Ascending aorta (tissue), 2 donors: ENCODE measurements at regions not wholly inside any gene's neighbourhood (a gene's known extent, or its start where the extent isn't known, plus 50 kb on each side); places are given as distances from the start of the nearest gene placed in this dataset.
A peak's percentile ranks its signal among the peaks of the same experiment; 100 is the strongest.

ENCODE experiments used
- DNase-seq, 2 donors: peaks; one replicate each; pipeline ENCODE4 v3.0.0-alpha.2; 2019; ENCODE audit warnings: low spot score in 2 of 2
- H3K27ac ChIP-seq, 2 donors: fragments of 200-600 bp; sonication (generic); one replicate each; pipeline ENCODE4 v1.5.1; 2016 to 2017; ENCODE audit warnings: mild to moderate bottlenecking in 1 of 2
- H3K27me3 ChIP-seq: fragments of 200-600 bp; sonication (generic); one replicate; pipeline ENCODE4 v1.5.1; 2017
- H3K36me3 ChIP-seq, 2 donors: fragments of 200-600 bp; sonication (generic); one replicate each; pipeline ENCODE4 v1.5.1; 2016
- H3K4me1 ChIP-seq, 2 donors: fragments of 200-600 bp; sonication (generic); one replicate each; pipeline ENCODE4 v1.5.1; 2016 to 2017; ENCODE audit warnings: mild to moderate bottlenecking in 1 of 2
- H3K4me3 ChIP-seq, 2 donors: fragments of 200-600 bp; sonication (generic); one replicate each; pipeline ENCODE4 v1.5.1; 2016 to 2017; ENCODE audit warnings: mild to moderate bottlenecking in 1 of 2
- H3K9me3 ChIP-seq, 2 donors: fragments of 200-600 bp; sonication (generic); one replicate each; pipeline ENCODE4 v1.5.1; 2016
- CTCF ChIP-seq, 3 experiments: fragments of 200-600 bp in 2 of 3; fragments of 450-650 bp in 1 of 3; sonication (generic) in 2 of 3; IDR thresholded peaks; one replicate each; pipeline ENCODE4 v1.5.1; 2016 to 2019; ENCODE audit warnings: antibody characterized with exemption in 3 of 3, mild to moderate bottlenecking in 1 of 3, moderate library complexity in 1 of 3
- intact Hi-C: fragments of 100-400 bp; cut with DNase I; formaldehyde crosslinking; loops from one replicate; pipeline ENCODE4 v1.15.1; 2023

- Histone ChIP-seq H3K27ac (peak overlapping the region; percentile 20 to 52), H3K36me3 (peaks cover 8 to 10% of the 10 kb centered on the region in 2 donors), H3K4me3 (no peak overlapping the region), H3K27me3 (no peaks in the 10 kb centered on the region), H3K9me3 (no peaks in the 10 kb centered on the region), H3K4me1 (peaks cover 0 to 26% of the 10 kb centered on the region in 2 donors)
- intact Hi-C loops: loop anchor here (2.0 kb wide), 1 partner anchor 28 kb away; no protein-coding TSS in a partner anchor
- DNase-seq: no peak
- no peak for TF ChIP-seq CTCF (IDR thresholded peaks at IDR 0.05)
These were observed 347.2 kb upstream of the UMPS start for GRCh38 chr3:124383051-124383450.

GRCh38 chr3:124383846-124384466 is 346.3 kb upstream of the UMPS start:
- Histone ChIP-seq H3K36me3 (peaks cover 13 to 16% of the 10 kb centered on the region in 2 donors), H3K9me3 (no peaks in the 10 kb centered on the region), H3K27me3 (no peaks in the 10 kb centered on the region), H3K4me1 (peaks cover 0 to 26% of the 10 kb centered on the region in 2 donors), H3K27ac (peak overlapping the region in 1 of 2 donors; percentile 52), H3K4me3 (peak overlapping the region; percentile 15 to 36)
- intact Hi-C loops: loop anchor here (2.0 kb wide), 1 partner anchor 27 kb away; no protein-coding TSS in a partner anchor
- no peak for TF ChIP-seq CTCF (IDR thresholded peaks at IDR 0.05)
- no peak for DNase-seq

GRCh38 chr3:124384527-124384926 is 345.7 kb upstream of the UMPS start:
- H3K4me3 ChIP-seq: peak overlapping the region; percentile 15 to 36

GRCh38 chr3:124385996-124386395 is 344.3 kb upstream of the UMPS start:
- intact Hi-C loops: no loop called here
- no peak for TF ChIP-seq CTCF (IDR thresholded peaks at IDR 0.05)
- no peak for DNase-seq
- H3K36me3 ChIP-seq: peaks cover 13 to 16% of the 10 kb centered on the region in 2 donors
- H3K4me1 ChIP-seq: peaks cover 0 to 32% of the 10 kb centered on the region in 2 donors
- H3K4me3 ChIP-seq: no peak overlapping the region
- no peaks in the 10 kb centered on the region for H3K9me3 ChIP-seq
- H3K27me3 ChIP-seq: no peaks in the 10 kb centered on the region
- no peak overlapping the region for H3K27ac ChIP-seq

More at GRCh38 chr3:124384527-124384926, 345.7 kb upstream of the UMPS start:
- Histone ChIP-seq H3K9me3 (no peaks in the 10 kb centered on the region), H3K4me1 (peaks cover 0 to 26% of the 10 kb centered on the region in 2 donors), H3K27me3 (no peaks in the 10 kb centered on the region), H3K36me3 (peaks cover 13 to 16% of the 10 kb centered on the region in 2 donors), H3K27ac (peak overlapping the region in 1 of 2 donors; percentile 52)
- DNase-seq: peak in 1 of 2 donors; percentile 65
- intact Hi-C loops: no loop called here
- TF ChIP-seq CTCF (IDR thresholded peaks at IDR 0.05): no peak

- H3K4me1 ChIP-seq: peaks cover 0 to 32% of the 10 kb centered on the region in 2 donors
- H3K27ac ChIP-seq: no peak overlapping the region
- no peak overlapping the region for H3K4me3 ChIP-seq
- no peak for DNase-seq
- H3K36me3 ChIP-seq: peaks cover 13 to 22% of the 10 kb centered on the region in 2 donors
- no peak for TF ChIP-seq CTCF (IDR thresholded peaks at IDR 0.05)
- no peaks in the 10 kb centered on the region for H3K9me3 ChIP-seq
- no peaks in the 10 kb centered on the region for H3K27me3 ChIP-seq
- intact Hi-C loops: no loop called here
These were observed 343.2 kb upstream of the UMPS start for GRCh38 chr3:124386996-124387595.
